Neutrophil (primary cell): ENCODE measurements at regions not wholly inside any gene's neighbourhood (a gene's known extent, or its start where the extent isn't known, plus 50 kb on each side); places are given as distances from the start of the nearest gene placed in this dataset.

ENCODE experiments used
- H3K27ac ChIP-seq: fragments of 200-600 bp; sonication (generic); 2 replicates; pipeline ENCODE4 v1.5.1; 2016; ENCODE audit warnings: mild to moderate bottlenecking, moderate library complexity
- H3K27me3 ChIP-seq: fragments of 200-600 bp; sonication (generic); 2 replicates; pipeline ENCODE4 v1.6.0; 2016; ENCODE audit warnings: mild to moderate bottlenecking
- H3K36me3 ChIP-seq: fragments of 200-600 bp; sonication (generic); 2 replicates; pipeline ENCODE4 v1.5.1; 2017
- H3K4me1 ChIP-seq, 2 experiments: fragments of 200-600 bp in 1 of 2; sonication (generic) in 1 of 2; 1 replicate in 1 of 2; 2 replicates in 1 of 2; pipeline versions ENCODE4 v1.5.1 to v1.6.1; 2013 to 2016; ENCODE audit warnings: low read depth in 1 of 2, low read length in 1 of 2, mild to moderate bottlenecking in 1 of 2, moderate library complexity in 1 of 2; ENCODE audit not compliant: control insufficient read depth in 1 of 2, insufficient read depth in 1 of 2
- H3K4me3 ChIP-seq, 2 experiments: fragments of 200-600 bp in 1 of 2; sonication (generic) in 1 of 2; 1 replicate in 1 of 2; 2 replicates in 1 of 2; pipeline ENCODE4 v1.5.1; 2013 to 2016; ENCODE audit warnings: low read depth in 1 of 2, low read length in 1 of 2, mild to moderate bottlenecking in 1 of 2, moderate library complexity in 1 of 2
- H3K9me3 ChIP-seq: fragments of 200-600 bp; sonication (generic); 2 replicates; pipeline ENCODE4 v1.5.1; 2016
- CTCF ChIP-seq: fragments of 200-600 bp; sonication (generic); IDR thresholded peaks from 2 replicates; pipeline ENCODE4 v1.5.1; 2016; ENCODE audit warnings: antibody characterized with exemption

DNA sequence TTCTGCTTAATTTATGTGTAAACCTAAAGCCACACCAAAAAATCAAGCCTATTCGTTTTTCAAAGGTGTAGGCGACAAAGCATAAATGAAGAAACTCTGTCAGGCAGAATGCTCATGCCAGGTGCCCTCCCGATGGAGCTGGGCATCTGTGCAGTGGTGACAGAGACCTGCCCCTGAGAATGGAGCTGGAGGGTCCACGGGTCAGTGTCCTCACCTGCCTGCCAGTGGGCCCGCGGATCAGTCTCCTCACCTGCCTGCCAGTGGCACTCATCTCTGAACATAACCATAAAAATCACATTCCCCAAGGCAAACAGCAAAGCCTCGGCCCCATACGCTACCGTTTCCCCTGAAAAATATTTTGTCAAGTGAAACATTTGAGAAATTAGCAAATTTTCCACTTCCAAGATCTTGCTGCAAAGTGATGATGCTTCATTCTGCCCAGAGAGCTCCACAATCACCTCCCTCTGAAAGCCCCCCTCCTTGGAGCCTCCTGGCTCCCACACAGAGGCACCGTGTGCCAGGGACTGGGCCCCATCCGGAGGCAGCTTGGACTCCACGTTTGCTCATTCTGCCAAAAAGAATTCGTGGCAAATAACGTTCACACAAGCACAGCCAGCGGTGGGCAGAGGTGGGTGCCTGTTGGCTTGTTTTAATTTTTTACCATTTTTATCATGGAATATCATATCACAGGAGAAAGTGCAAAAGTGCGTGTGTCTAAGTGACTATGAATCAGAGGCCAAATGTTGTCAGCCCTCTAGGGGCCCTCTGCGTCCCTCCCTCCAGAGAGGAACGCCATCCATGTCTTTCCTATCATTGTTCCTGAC is 88.8 kb downstream of the YTHDF1 start:
- Histone ChIP-seq H3K4me1 (no peaks in the 10 kb centered on the region), H3K9me3 (no peaks in the 10 kb centered on the region), H3K27me3 (peaks cover 38% of the 10 kb centered on the region), H3K4me3 (no peak overlapping the region), H3K27ac (no peak overlapping the region), H3K36me3 (no peaks in the 10 kb centered on the region)
- no peak for TF ChIP-seq CTCF

DNA sequence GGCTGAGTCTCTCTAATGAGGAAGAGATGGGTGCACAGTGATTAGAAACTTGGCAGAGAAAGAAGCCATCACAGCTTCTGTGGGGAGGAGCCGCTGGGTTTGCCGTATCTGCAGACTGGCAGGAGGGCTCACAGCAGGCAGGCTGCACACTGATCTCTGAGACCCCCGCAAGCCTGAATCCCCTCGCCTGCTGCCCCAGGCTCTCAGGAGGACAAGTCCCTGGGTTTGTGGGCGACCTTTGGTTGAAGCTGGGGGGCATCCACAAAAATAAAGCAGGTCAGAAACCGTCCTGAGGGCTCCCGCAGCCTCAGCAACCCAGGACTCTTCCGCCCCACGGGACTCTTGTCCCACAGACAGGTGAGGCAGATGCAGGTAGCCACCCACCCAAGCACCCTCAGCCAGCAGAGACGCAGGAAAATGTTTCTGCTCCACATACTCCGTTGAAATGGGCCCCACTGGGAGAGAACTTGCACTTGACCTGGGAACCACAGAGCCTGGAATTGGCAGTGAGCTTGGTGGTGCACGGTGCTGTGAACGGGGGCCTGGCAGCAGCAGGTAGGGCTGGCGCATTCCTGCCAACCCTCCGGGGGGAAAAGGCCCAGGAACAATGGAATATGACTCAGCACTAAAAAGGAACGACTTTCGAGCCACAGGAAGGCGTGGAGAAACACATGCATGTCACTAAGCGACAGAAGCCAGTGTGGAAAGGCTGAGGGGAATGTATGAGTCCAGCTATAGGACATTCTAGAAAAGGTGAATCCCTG is 89.9 kb downstream of the YTHDF1 start:
- H3K27ac ChIP-seq: no peak overlapping the region
- no peaks in the 10 kb centered on the region for H3K9me3 ChIP-seq
- H3K4me3 ChIP-seq: no peak overlapping the region
- peaks cover 33% of the 10 kb centered on the region for H3K27me3 ChIP-seq
- no peak for TF ChIP-seq CTCF
- H3K36me3 ChIP-seq: no peaks in the 10 kb centered on the region
- no peaks in the 10 kb centered on the region for H3K4me1 ChIP-seq

- Histone ChIP-seq H3K27me3 (peaks cover 28% of the 10 kb centered on the region), H3K4me1 (no peaks in the 10 kb centered on the region), H3K4me3 (no peak overlapping the region), H3K9me3 (no peaks in the 10 kb centered on the region), H3K27ac (no peak overlapping the region), H3K36me3 (no peaks in the 10 kb centered on the region)
- TF ChIP-seq CTCF: no peak
Measured at GRCh38 chr20:63125581-63125837, 90.4 kb downstream of the YTHDF1 start.

- H3K27me3 ChIP-seq: peaks cover 22% of the 10 kb centered on the region
- H3K36me3 ChIP-seq: no peaks in the 10 kb centered on the region
- no peak overlapping the region for H3K27ac ChIP-seq
- TF ChIP-seq CTCF: no peak
- H3K4me3 ChIP-seq: no peak overlapping the region
- H3K9me3 ChIP-seq: no peaks in the 10 kb centered on the region
- H3K4me1 ChIP-seq: no peaks in the 10 kb centered on the region
Measured at GRCh38 chr20:63124782-63125580, 91.0 kb downstream of the YTHDF1 start.

DNA sequence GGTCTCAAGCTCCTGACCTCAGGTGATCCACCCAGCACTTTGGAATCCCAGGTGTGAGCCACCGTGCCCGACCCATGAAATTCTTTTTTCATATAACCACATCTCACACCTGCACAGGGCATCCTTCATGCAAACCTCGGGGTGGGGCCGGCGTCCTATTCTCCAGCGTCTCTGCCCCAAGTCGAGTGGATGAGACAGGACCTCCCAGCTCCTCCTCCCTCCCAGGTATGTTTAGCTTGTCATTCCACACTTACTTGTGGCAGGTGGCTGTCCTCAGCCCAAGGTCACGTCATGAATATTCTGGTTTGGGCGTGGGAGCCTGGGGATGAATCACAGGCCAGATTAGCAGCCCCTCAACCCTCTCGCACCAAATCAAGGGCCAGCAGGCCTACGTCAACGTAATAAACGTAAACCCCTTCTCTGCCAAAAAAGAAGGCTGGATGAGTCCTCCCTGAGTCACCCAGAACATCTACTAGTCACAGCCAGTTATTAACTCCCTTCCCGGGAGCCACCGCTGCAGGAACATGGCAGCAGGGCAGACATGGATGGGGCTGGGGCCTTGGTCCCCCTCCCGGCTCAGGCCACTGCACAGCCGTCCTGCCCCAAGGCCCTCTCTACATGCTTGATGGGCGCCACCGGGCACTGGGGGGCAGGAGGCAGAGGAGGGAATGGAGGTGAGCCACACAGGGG is 91.7 kb downstream of the YTHDF1 start:
- H3K4me3 ChIP-seq: no peak overlapping the region
- H3K4me1 ChIP-seq: no peaks in the 10 kb centered on the region
- no peaks in the 10 kb centered on the region for H3K36me3 ChIP-seq
- H3K9me3 ChIP-seq: no peaks in the 10 kb centered on the region
- peaks cover 15% of the 10 kb centered on the region for H3K27me3 ChIP-seq
- TF ChIP-seq CTCF: no peak
- no peak overlapping the region for H3K27ac ChIP-seq
